B cell (primary cell): ENCODE measurements at regions not wholly inside any gene's neighbourhood (a gene's known extent, or its start where the extent isn't known, plus 50 kb on each side); places are given as distances from the start of the nearest gene placed in this dataset.

Source experiments
- CTCF ChIP-seq: fragments of 200-600 bp; IDR thresholded peaks from one replicate; pipeline ENCODE4 v1.8.0; 2022; ENCODE audit warnings: antibody characterized with exemption, mild to moderate bottlenecking
- EZH2 ChIP-seq: IDR thresholded peaks from 2 replicates; pipeline ENCODE4 v1.6.1; 2012; ENCODE audit warnings: borderline replicate concordance, low read depth, mild to moderate bottlenecking, moderate library complexity, low read length; ENCODE audit not compliant: insufficient read depth, poor library complexity, severe bottlenecking

- no peak for TF ChIP-seq CTCF
- TF ChIP-seq EZH2: no peak
Observed at GRCh38 chr14:87252103-87252502, 740.9 kb downstream of the GALC start.
